Stomach (tissue), 4 donors: ENCODE measurements at regions not wholly inside any gene's neighbourhood (a gene's known extent, or its start where the extent isn't known, plus 50 kb on each side); places are given as distances from the start of the nearest gene placed in this dataset.

Experiments
- CTCF ChIP-seq, 7 experiments: fragments of 450-650 bp in 4 of 7; fragments of 200-600 bp in 3 of 7; sonication (generic) in 3 of 7; IDR thresholded peaks; one replicate each; pipeline ENCODE4 v1.5.1; 2016 to 2019; ENCODE audit warnings: antibody characterized with exemption in 7 of 7, control low read depth in 2 of 7, mild to moderate bottlenecking in 1 of 7
- EP300 ChIP-seq: sonication (generic); formaldehyde crosslinking; IDR thresholded peaks from one replicate; pipeline ENCODE4 v1.6.1; 2017; ENCODE audit warnings: antibody characterized with exemption
- POLR2A ChIP-seq, 4 donors: fragments of 450-650 bp; IDR thresholded peaks; one replicate each; pipeline ENCODE4 v1.6.1; 2016; ENCODE audit warnings: antibody characterized with exemption in 4 of 4, control low read depth in 2 of 4, mild to moderate bottlenecking in 1 of 4, moderate library complexity in 1 of 4
- POLR2AphosphoS5 ChIP-seq, 3 donors: sonication (generic); formaldehyde crosslinking; IDR thresholded peaks; one replicate each; pipeline ENCODE4 v1.6.1; 2016; ENCODE audit warnings: antibody characterized with exemption in 3 of 3

GRCh38 chr5:68392617-68393016, 177.1 kb downstream of the PIK3R1 start:
- no peak for TF ChIP-seq CTCF (IDR thresholded peaks at IDR 0.05)
- TF ChIP-seq POLR2A (IDR thresholded peaks at IDR 0.05), result no peak
- TF ChIP-seq POLR2AphosphoS5 (IDR thresholded peaks at IDR 0.05), result no peak
- TF ChIP-seq EP300, result no peak
